SK-N-DZ (cell line): ENCODE measurements at regions not wholly inside any gene's neighbourhood (a gene's known extent, or its start where the extent isn't known, plus 50 kb on each side); places are given as distances from the start of the nearest gene placed in this dataset.

Source experiments
- DNase-seq: peaks from one replicate; pipeline ENCODE4 v3.0.0-alpha.2; 2015; ENCODE audit warnings: low spot score

- no peak for DNase-seq
These were observed 58.7 kb upstream of the G2E3 start for GRCh38 chr14:30500222-30500621.

- DNase-seq, result no peak
These were observed 51.7 kb upstream of the G2E3 start for GRCh38 chr14:30507209-30507608.
